Mesenchymal stem cell (in vitro differentiated cells and primary cell): ENCODE measurements at regions not wholly inside any gene's neighbourhood (a gene's known extent, or its start where the extent isn't known, plus 50 kb on each side); places are given as distances from the start of the nearest gene placed in this dataset.

ENCODE experiments used
- DNase-seq: peaks from one replicate; pipeline ENCODE4 v3.0.0-alpha.2; 2013
- H2AFZ ChIP-seq: one replicate; pipeline ENCODE4 v1.6.1; 2013; ENCODE audit warnings: low read depth, mild to moderate bottlenecking, control low read depth, inconsistent platforms, low read length, moderate library complexity
- H2AK5ac ChIP-seq: 2 replicates; pipeline ENCODE4 v1.6.1; 2013; ENCODE audit warnings: low read length, moderate library complexity, mild to moderate bottlenecking, inconsistent platforms; ENCODE audit not compliant: severe bottlenecking
- H2BK120ac ChIP-seq: one replicate; pipeline ENCODE4 v1.6.1; 2013; ENCODE audit warnings: low read depth, mild to moderate bottlenecking, inconsistent platforms, low read length, moderate library complexity
- H2BK12ac ChIP-seq, 2 experiments: one replicate each; pipeline ENCODE4 v1.6.1; 2013; ENCODE audit warnings: inconsistent platforms in 2 of 2, low read length in 2 of 2, mild to moderate bottlenecking in 2 of 2, moderate library complexity in 2 of 2, control low read depth in 1 of 2
- H2BK15ac ChIP-seq: one replicate; pipeline ENCODE4 v1.6.1; 2013; ENCODE audit warnings: mild to moderate bottlenecking, low read depth, inconsistent platforms; ENCODE audit not compliant: poor library complexity, severe bottlenecking
- H2BK5ac ChIP-seq: 2 replicates; pipeline ENCODE4 v1.6.1; 2013; ENCODE audit warnings: low read depth, mild to moderate bottlenecking, low read length, control low read depth, inconsistent platforms; ENCODE audit not compliant: poor library complexity, severe bottlenecking
- H3K14ac ChIP-seq, 2 experiments: one replicate each; pipeline ENCODE4 v1.6.1; 2013; ENCODE audit warnings: inconsistent platforms in 2 of 2, low read length in 2 of 2, control low read depth in 1 of 2, mild to moderate bottlenecking in 1 of 2, moderate library complexity in 1 of 2
- H3K18ac ChIP-seq, 2 experiments: one replicate each; pipeline ENCODE4 v1.6.1; 2013; ENCODE audit warnings: inconsistent platforms in 2 of 2, low read length in 2 of 2, control low read depth in 1 of 2, low read depth in 1 of 2, mild to moderate bottlenecking in 1 of 2
- H3K23ac ChIP-seq, 2 experiments: one replicate each; pipeline ENCODE4 v1.6.1; 2013; ENCODE audit warnings: inconsistent platforms in 2 of 2, low read length in 2 of 2, mild to moderate bottlenecking in 2 of 2, moderate library complexity in 2 of 2, control low read depth in 1 of 2
- H3K27ac ChIP-seq: 2 replicates; pipeline ENCODE4 v1.5.1; 2013; ENCODE audit warnings: mild to moderate bottlenecking, moderate library complexity, low read length, control low read depth, inconsistent platforms; ENCODE audit not compliant: poor library complexity, severe bottlenecking
- H3K27me3 ChIP-seq, 2 experiments: 2 replicates each; pipeline versions ENCODE4 v1.6.1 to v1.7.0; 2013; ENCODE audit warnings: low read length in 2 of 2, mild to moderate bottlenecking in 2 of 2, moderate library complexity in 2 of 2, control low read depth in 1 of 2, inconsistent platforms in 1 of 2; ENCODE audit not compliant: control insufficient read depth in 1 of 2, insufficient read depth in 1 of 2
- H3K36me3 ChIP-seq, 2 experiments: 2 replicates each; pipeline versions ENCODE4 v1.6.1 to v1.7.0; 2013; ENCODE audit warnings: low read length in 2 of 2, control low read depth in 1 of 2, inconsistent platforms in 1 of 2, low read depth in 1 of 2, mild to moderate bottlenecking in 1 of 2; ENCODE audit not compliant: insufficient read depth in 2 of 2, control insufficient read depth in 1 of 2
- H3K4ac ChIP-seq, 2 experiments: one replicate each; pipeline ENCODE4 v1.6.1; 2013; ENCODE audit warnings: inconsistent platforms in 2 of 2, low read length in 2 of 2, mild to moderate bottlenecking in 2 of 2, moderate library complexity in 2 of 2, control low read depth in 1 of 2, low read depth in 1 of 2
- H3K4me1 ChIP-seq: 2 replicates; pipeline ENCODE4 v1.6.1; 2013; ENCODE audit warnings: low read depth, low read length, control low read depth; ENCODE audit not compliant: control insufficient read depth, insufficient read depth
- H3K4me2 ChIP-seq: 2 replicates; pipeline ENCODE4 v1.6.1; 2013; ENCODE audit warnings: low read length, mild to moderate bottlenecking, inconsistent platforms; ENCODE audit not compliant: poor library complexity, severe bottlenecking
- H3K4me3 ChIP-seq, 2 experiments: 2 replicates each; pipeline versions ENCODE4 v1.5.1 to v1.7.0; 2013; ENCODE audit warnings: low read length in 2 of 2, mild to moderate bottlenecking in 2 of 2, control low read depth in 1 of 2, low read depth in 1 of 2; ENCODE audit not compliant: insufficient read depth in 1 of 2
- H3K79me1 ChIP-seq: replicated peaks from 2 replicates; pipeline ENCODE4 v1.6.1; 2013; ENCODE audit warnings: mild to moderate bottlenecking, control low read depth, low read length, inconsistent platforms; ENCODE audit not compliant: poor library complexity, severe bottlenecking
- H3K9ac ChIP-seq: 2 replicates; pipeline ENCODE4 v1.7.0; 2013; ENCODE audit warnings: mild to moderate bottlenecking, low read length, moderate library complexity
- H3K9me3 ChIP-seq: 2 replicates; pipeline ENCODE4 v1.7.0; 2013; ENCODE audit warnings: mild to moderate bottlenecking, low read length; ENCODE audit not compliant: control insufficient read depth
- H4K8ac ChIP-seq: one replicate; pipeline ENCODE4 v1.6.1; 2013; ENCODE audit warnings: inconsistent platforms, mild to moderate bottlenecking, low read length, moderate library complexity
- H4K91ac ChIP-seq: one replicate; pipeline ENCODE4 v1.6.1; 2013; ENCODE audit warnings: mild to moderate bottlenecking, low read length, inconsistent platforms
- WGBS: methylation state at CpG from one replicate; pipeline ENCODE4 v1.1.7; 2013; ENCODE audit warnings: mixed read lengths; 5-methylcytosine and 5-hydroxymethylcytosine counted together

DNA sequence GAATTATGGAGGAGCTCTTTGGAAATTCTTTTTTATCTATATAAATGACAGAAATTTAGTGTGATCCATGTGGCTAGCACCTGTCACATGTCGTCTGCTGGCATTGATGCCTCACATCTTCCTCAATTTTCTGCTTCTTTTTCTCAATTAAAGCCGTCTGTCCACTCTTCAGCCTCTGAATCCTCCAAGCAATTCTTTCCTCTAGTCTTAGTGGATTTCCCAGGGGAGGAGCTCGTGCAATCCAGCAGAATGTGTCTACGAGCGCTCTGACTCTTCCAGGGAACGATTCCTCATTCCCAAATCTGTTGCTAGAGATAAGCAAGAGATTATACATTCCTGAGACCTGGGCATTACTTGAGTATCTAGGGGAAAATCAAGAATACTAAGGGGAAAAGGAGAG lies 176.6 kb downstream of the EMP1 start:
- H2AK5ac ChIP-seq: no peak overlapping the region
- DNase-seq: no peak
- H3K9ac ChIP-seq: no peak overlapping the region
- peaks cover 10% of the 10 kb centered on the region for H3K4me1 ChIP-seq
- H2BK5ac ChIP-seq: no peak overlapping the region
- no peak overlapping the region for H3K4me2 ChIP-seq
- H2BK120ac ChIP-seq: no peak overlapping the region
- H4K91ac ChIP-seq: no peak overlapping the region
- H2AFZ ChIP-seq: no peak overlapping the region
- no peak overlapping the region for H2BK15ac ChIP-seq
- H3K4ac ChIP-seq: no peak overlapping the region
- H3K23ac ChIP-seq: no peak overlapping the region
- H3K27ac ChIP-seq: no peak overlapping the region
- WGBS: 44% methylated on average over 4 of the region's 6 CpGs
- no peak overlapping the region for H3K14ac ChIP-seq
- H3K9me3 ChIP-seq: peaks cover 8% of the 10 kb centered on the region
- no peaks in the 10 kb centered on the region for H3K36me3 ChIP-seq
- peak overlapping the region in 1 of 2 experiments; percentile 13 for H3K4me3 ChIP-seq
- peaks cover 0 to 6% of the 10 kb centered on the region in 2 experiments for H3K27me3 ChIP-seq
- no peaks in the 10 kb centered on the region for H3K79me1 ChIP-seq
- no peak overlapping the region for H4K8ac ChIP-seq
- no peak overlapping the region for H3K18ac ChIP-seq
- no peak overlapping the region for H2BK12ac ChIP-seq

DNA sequence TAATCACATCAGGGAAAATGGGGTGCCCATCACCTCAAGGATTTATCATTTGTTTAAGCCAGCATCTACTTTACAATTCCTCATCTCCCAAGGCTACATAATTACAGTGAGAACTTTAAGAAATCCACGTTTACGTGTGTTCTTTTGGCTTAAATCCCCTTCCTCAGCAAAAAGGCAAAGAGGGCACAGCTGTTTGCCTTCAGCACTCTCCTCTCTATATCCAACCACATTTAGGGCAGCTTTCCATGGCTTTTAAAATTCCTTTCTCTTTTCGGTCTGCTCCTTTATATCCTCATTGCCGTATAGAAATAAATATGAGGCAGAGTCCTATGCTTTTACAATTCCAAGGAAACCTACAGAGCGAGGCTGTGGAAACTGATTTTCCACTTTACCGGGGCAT lies 175.9 kb downstream of the EMP1 start:
- no peak overlapping the region for H2BK15ac ChIP-seq
- H4K91ac ChIP-seq: no peak overlapping the region
- no peak overlapping the region for H2AK5ac ChIP-seq
- no peak overlapping the region for H3K9ac ChIP-seq
- no peak overlapping the region for H3K27ac ChIP-seq
- H3K18ac ChIP-seq: no peak overlapping the region
- WGBS: 86% methylated on average over 6 of the region's 6 CpGs
- no peak overlapping the region for H3K4me2 ChIP-seq
- DNase-seq: no peak
- H3K4me3 ChIP-seq: no peak overlapping the region
- H3K36me3 ChIP-seq: no peaks in the 10 kb centered on the region
- H3K9me3 ChIP-seq: peaks cover 1% of the 10 kb centered on the region
- peaks cover 10% of the 10 kb centered on the region for H3K4me1 ChIP-seq
- H3K27me3 ChIP-seq: peaks cover 0 to 6% of the 10 kb centered on the region in 2 experiments
- H3K23ac ChIP-seq: no peak overlapping the region
- no peak overlapping the region for H2BK120ac ChIP-seq
- no peak overlapping the region for H2AFZ ChIP-seq
- H2BK5ac ChIP-seq: no peak overlapping the region
- no peak overlapping the region for H4K8ac ChIP-seq
- no peaks in the 10 kb centered on the region for H3K79me1 ChIP-seq
- H3K4ac ChIP-seq: no peak overlapping the region
- no peak overlapping the region for H2BK12ac ChIP-seq
- no peak overlapping the region for H3K14ac ChIP-seq

DNA sequence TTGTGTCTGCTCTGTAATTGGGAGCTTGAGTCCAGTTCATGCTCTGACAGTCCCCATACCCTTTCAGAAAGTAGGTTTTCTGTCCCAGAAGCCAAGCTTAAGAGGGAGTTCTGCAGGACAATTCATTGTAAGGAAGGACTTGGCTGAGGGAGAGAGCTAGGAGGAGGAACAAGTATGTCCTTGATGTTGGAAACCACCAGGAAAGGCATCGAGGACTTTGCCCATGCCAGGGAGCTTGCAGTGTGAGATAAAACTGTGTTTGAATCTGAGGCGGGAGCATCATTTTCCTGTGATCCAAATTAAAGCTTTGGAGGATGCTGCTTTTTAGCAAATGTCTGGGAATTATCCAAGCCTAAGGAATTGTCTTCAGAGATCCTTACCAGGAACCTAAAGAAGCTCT lies 175.3 kb downstream of the EMP1 start:
- no peak overlapping the region for H4K91ac ChIP-seq
- no peak overlapping the region for H2AFZ ChIP-seq
- H3K4me1 ChIP-seq: peaks cover 10% of the 10 kb centered on the region
- H3K27ac ChIP-seq: no peak overlapping the region
- no peak overlapping the region for H2BK12ac ChIP-seq
- no peak overlapping the region for H2BK120ac ChIP-seq
- H3K9ac ChIP-seq: no peak overlapping the region
- 58% methylated on average over 1 of the region's 2 CpGs for WGBS
- no peak overlapping the region for H3K23ac ChIP-seq
- H2AK5ac ChIP-seq: no peak overlapping the region
- H3K4ac ChIP-seq: no peak overlapping the region
- H3K27me3 ChIP-seq: peaks cover 0 to 6% of the 10 kb centered on the region in 2 experiments
- no peaks in the 10 kb centered on the region for H3K36me3 ChIP-seq
- no peak overlapping the region for H2BK15ac ChIP-seq
- H3K4me2 ChIP-seq: no peak overlapping the region
- DNase-seq: no peak
- H2BK5ac ChIP-seq: no peak overlapping the region
- H3K14ac ChIP-seq: no peak overlapping the region
- H4K8ac ChIP-seq: no peak overlapping the region
- H3K9me3 ChIP-seq: no peaks in the 10 kb centered on the region
- no peak overlapping the region for H3K4me3 ChIP-seq
- H3K79me1 ChIP-seq: no peaks in the 10 kb centered on the region
- no peak overlapping the region for H3K18ac ChIP-seq

DNA sequence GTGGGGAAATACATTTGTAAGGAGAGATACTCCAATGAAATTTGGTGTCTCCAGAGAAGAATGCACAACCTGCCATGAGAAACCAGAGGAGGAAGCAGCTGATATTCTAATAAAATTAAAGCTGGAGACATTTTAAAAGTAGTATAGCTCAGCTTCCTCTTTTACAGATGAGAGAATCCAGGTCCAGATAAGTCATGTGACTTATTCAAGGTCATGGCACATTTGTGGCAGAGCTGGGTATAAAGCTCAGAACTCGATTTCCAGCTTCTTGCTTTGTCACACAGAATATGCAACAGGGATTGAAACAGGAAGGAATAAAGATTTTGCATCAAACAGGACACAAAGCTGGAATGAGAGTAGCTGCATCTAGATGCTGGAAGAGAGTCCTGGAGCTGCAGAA lies 174.8 kb downstream of the EMP1 start:
- H2BK15ac ChIP-seq: no peak overlapping the region
- H2AFZ ChIP-seq: no peak overlapping the region
- H3K9ac ChIP-seq: no peak overlapping the region
- H3K27ac ChIP-seq: no peak overlapping the region
- no peak for DNase-seq
- H2BK5ac ChIP-seq: no peak overlapping the region
- no peaks in the 10 kb centered on the region for H3K79me1 ChIP-seq
- peaks cover 9% of the 10 kb centered on the region for H3K4me1 ChIP-seq
- H4K8ac ChIP-seq: no peak overlapping the region
- no peak overlapping the region for H3K18ac ChIP-seq
- H3K4ac ChIP-seq: no peak overlapping the region
- no peak overlapping the region for H2AK5ac ChIP-seq
- H3K9me3 ChIP-seq: no peaks in the 10 kb centered on the region
- no peak overlapping the region for H3K23ac ChIP-seq
- no peak overlapping the region for H2BK120ac ChIP-seq
- no peak overlapping the region for H3K4me3 ChIP-seq
- H3K4me2 ChIP-seq: no peak overlapping the region
- WGBS: 46% methylated on average over 1 of the region's 1 CpG
- H2BK12ac ChIP-seq: no peak overlapping the region
- H3K14ac ChIP-seq: no peak overlapping the region
- H4K91ac ChIP-seq: no peak overlapping the region
- peaks cover 0 to 6% of the 10 kb centered on the region in 2 experiments for H3K27me3 ChIP-seq
- H3K36me3 ChIP-seq: no peaks in the 10 kb centered on the region
